ENCODE measurements at regions not wholly inside any gene's neighbourhood (a gene's known extent, or its start where the extent isn't known, plus 50 kb on each side); places are given as distances from the start of the nearest gene placed in this dataset.

DNA sequence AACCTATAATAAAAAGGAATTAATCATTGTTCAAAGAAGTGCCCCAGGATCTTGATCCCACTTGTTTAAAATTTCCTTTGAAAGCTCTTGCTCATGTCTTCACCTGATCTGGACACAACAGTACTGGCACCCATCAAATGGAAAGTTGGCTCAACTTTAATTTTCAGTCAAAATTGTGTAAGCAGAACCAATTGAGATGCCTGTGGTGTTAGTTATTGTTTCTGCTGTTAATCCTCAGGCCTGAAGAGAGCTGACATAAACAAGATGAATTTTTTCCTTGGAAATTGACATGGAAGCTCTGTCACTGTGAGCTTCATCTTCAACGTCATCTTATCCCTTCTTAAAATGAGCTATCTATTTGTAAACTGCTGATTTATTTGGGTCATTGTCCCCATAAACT is 88.3 kb upstream of the TNFSF4 start:
- no peak for TF ChIP-seq ZNF431 (CRISPR knock-in tag; IDR thresholded peaks at IDR 0.05)
- TF ChIP-seq, protein P1, sequence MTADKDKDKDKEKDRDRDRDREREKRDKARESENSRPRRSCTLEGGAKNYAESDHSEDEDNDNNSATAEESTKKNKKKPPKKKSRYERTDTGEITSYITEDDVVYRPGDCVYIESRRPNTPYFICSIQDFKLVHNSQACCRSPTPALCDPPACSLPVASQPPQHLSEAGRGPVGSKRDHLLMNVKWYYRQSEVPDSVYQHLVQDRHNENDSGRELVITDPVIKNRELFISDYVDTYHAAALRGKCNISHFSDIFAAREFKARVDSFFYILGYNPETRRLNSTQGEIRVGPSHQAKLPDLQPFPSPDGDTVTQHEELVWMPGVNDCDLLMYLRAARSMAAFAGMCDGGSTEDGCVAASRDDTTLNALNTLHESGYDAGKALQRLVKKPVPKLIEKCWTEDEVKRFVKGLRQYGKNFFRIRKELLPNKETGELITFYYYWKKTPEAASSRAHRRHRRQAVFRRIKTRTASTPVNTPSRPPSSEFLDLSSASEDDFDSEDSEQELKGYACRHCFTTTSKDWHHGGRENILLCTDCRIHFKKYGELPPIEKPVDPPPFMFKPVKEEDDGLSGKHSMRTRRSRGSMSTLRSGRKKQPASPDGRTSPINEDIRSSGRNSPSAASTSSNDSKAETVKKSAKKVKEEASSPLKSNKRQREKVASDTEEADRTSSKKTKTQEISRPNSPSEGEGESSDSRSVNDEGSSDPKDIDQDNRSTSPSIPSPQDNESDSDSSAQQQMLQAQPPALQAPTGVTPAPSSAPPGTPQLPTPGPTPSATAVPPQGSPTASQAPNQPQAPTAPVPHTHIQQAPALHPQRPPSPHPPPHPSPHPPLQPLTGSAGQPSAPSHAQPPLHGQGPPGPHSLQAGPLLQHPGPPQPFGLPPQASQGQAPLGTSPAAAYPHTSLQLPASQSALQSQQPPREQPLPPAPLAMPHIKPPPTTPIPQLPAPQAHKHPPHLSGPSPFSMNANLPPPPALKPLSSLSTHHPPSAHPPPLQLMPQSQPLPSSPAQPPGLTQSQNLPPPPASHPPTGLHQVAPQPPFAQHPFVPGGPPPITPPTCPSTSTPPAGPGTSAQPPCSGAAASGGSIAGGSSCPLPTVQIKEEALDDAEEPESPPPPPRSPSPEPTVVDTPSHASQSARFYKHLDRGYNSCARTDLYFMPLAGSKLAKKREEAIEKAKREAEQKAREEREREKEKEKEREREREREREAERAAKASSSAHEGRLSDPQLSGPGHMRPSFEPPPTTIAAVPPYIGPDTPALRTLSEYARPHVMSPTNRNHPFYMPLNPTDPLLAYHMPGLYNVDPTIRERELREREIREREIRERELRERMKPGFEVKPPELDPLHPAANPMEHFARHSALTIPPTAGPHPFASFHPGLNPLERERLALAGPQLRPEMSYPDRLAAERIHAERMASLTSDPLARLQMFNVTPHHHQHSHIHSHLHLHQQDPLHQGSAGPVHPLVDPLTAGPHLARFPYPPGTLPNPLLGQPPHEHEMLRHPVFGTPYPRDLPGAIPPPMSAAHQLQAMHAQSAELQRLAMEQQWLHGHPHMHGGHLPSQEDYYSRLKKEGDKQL (CRISPR knock-in tag; IDR thresholded peaks at IDR 0.05; ENCODE audit: borderline replicate concordance) = no peak
- TF ChIP-seq, protein P2, sequence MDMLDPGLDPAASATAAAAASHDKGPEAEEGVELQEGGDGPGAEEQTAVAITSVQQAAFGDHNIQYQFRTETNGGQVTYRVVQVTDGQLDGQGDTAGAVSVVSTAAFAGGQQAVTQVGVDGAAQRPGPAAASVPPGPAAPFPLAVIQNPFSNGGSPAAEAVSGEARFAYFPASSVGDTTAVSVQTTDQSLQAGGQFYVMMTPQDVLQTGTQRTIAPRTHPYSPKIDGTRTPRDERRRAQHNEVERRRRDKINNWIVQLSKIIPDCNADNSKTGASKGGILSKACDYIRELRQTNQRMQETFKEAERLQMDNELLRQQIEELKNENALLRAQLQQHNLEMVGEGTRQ (CRISPR knock-in tag; IDR thresholded peaks at IDR 0.05) = no peak
- TF ChIP-seq, protein P3, sequence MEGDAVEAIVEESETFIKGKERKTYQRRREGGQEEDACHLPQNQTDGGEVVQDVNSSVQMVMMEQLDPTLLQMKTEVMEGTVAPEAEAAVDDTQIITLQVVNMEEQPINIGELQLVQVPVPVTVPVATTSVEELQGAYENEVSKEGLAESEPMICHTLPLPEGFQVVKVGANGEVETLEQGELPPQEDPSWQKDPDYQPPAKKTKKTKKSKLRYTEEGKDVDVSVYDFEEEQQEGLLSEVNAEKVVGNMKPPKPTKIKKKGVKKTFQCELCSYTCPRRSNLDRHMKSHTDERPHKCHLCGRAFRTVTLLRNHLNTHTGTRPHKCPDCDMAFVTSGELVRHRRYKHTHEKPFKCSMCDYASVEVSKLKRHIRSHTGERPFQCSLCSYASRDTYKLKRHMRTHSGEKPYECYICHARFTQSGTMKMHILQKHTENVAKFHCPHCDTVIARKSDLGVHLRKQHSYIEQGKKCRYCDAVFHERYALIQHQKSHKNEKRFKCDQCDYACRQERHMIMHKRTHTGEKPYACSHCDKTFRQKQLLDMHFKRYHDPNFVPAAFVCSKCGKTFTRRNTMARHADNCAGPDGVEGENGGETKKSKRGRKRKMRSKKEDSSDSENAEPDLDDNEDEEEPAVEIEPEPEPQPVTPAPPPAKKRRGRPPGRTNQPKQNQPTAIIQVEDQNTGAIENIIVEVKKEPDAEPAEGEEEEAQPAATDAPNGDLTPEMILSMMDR (IDR thresholded peaks at IDR 0.05 in 2 of 3, conservative IDR thresholded peaks at IDR 0.05 in 1 of 3; ENCODE audit: insufficient read depth in 2 of 3, low read depth in 1 of 3, low read length in 3 of 3) = no peak
- TF ChIP-seq, protein P4, sequence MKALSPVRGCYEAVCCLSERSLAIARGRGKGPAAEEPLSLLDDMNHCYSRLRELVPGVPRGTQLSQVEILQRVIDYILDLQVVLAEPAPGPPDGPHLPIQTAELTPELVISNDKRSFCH (CRISPR knock-in tag; IDR thresholded peaks at IDR 0.05) = no peak
- TF ChIP-seq, protein P4 (tag; IDR thresholded peaks at IDR 0.05) = no peak
- no peak for TF ChIP-seq FOSL1 (tag; conservative IDR thresholded peaks at IDR 0.05)
- TF ChIP-seq, protein P5, sequence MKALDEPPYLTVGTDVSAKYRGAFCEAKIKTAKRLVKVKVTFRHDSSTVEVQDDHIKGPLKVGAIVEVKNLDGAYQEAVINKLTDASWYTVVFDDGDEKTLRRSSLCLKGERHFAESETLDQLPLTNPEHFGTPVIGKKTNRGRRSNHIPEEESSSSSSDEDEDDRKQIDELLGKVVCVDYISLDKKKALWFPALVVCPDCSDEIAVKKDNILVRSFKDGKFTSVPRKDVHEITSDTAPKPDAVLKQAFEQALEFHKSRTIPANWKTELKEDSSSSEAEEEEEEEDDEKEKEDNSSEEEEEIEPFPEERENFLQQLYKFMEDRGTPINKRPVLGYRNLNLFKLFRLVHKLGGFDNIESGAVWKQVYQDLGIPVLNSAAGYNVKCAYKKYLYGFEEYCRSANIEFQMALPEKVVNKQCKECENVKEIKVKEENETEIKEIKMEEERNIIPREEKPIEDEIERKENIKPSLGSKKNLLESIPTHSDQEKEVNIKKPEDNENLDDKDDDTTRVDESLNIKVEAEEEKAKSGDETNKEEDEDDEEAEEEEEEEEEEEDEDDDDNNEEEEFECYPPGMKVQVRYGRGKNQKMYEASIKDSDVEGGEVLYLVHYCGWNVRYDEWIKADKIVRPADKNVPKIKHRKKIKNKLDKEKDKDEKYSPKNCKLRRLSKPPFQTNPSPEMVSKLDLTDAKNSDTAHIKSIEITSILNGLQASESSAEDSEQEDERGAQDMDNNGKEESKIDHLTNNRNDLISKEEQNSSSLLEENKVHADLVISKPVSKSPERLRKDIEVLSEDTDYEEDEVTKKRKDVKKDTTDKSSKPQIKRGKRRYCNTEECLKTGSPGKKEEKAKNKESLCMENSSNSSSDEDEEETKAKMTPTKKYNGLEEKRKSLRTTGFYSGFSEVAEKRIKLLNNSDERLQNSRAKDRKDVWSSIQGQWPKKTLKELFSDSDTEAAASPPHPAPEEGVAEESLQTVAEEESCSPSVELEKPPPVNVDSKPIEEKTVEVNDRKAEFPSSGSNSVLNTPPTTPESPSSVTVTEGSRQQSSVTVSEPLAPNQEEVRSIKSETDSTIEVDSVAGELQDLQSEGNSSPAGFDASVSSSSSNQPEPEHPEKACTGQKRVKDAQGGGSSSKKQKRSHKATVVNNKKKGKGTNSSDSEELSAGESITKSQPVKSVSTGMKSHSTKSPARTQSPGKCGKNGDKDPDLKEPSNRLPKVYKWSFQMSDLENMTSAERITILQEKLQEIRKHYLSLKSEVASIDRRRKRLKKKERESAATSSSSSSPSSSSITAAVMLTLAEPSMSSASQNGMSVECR (CRISPR knock-in tag; IDR thresholded peaks at IDR 0.05) = no peak
- TF ChIP-seq SRF (CRISPR knock-in tag; IDR thresholded peaks at IDR 0.05) = no peak
